ENCODE measurements at regions not wholly inside any gene's neighbourhood (a gene's known extent, or its start where the extent isn't known, plus 50 kb on each side); places are given as distances from the start of the nearest gene placed in this dataset.
"Not testable (repeated sequence)": the region's sequence is repeated elsewhere in the genome, so short reads cannot be mapped to it uniquely, and the experiment has no call there.

GRCh38 chr19:28544451-28545261 lies 668.3 kb downstream of the UQCRFS1 start:
- CTCF ChIA-PET, result interaction anchor here (0.7 kb wide), 1 partner anchor 169 kb away, joined by 3 read pairs; no protein-coding TSS in a partner anchor
- ATAC-seq, result no peak
- peaks cover 7% of the 10 kb centered on the region for H3K9me3 Mint-ChIP-seq (ENCODE audit: low read depth)
- H3K27ac Mint-ChIP-seq, result no peak overlapping the region
- no peaks in the 10 kb centered on the region for H3K4me1 Mint-ChIP-seq
- no peaks in the 10 kb centered on the region for H3K27me3 Mint-ChIP-seq
- no peak overlapping the region for H3K4me3 Mint-ChIP-seq
- DNase-seq, result no peak
- H3K36me3 Mint-ChIP-seq, result no peaks in the 10 kb centered on the region

- ATAC-seq (no peak), DNase-seq (no peak)
- Mint-ChIP-seq H3K4me1 (no peaks in the 10 kb centered on the region), H3K27me3 (no peaks in the 10 kb centered on the region), H3K4me3 (no peak overlapping the region), H3K36me3 (no peaks in the 10 kb centered on the region), H3K9me3 (ENCODE audit: low read depth) (peaks cover 7% of the 10 kb centered on the region), H3K27ac (no peak overlapping the region)
- CTCF ChIA-PET, result interaction anchor here (0.7 kb wide), 1 partner anchor 358 kb away, joined by 4 read pairs; no protein-coding TSS in a partner anchor
These were observed 669.6 kb downstream of the UQCRFS1 start for GRCh38 chr19:28543244-28543776.

- Mint-ChIP-seq H3K27ac (no peak overlapping the region), H3K9me3 (ENCODE audit: low read depth) (peaks cover 10% of the 10 kb centered on the region)
- CTCF ChIA-PET, result no interaction called here
These were observed 670.3 kb downstream of the UQCRFS1 start for GRCh38 chr19:28542394-28543243.

GRCh38 chr19:28541602-28542393 lies 671.2 kb downstream of the UQCRFS1 start:
- no peaks in the 10 kb centered on the region for H3K36me3 Mint-ChIP-seq
- no peak overlapping the region for H3K27ac Mint-ChIP-seq
- no peak overlapping the region for H3K4me3 Mint-ChIP-seq
- DNase-seq (no peak), ATAC-seq (no peak)
- H3K4me1 Mint-ChIP-seq, result no peaks in the 10 kb centered on the region
- H3K9me3 Mint-ChIP-seq (ENCODE audit: low read depth), result peaks cover 13% of the 10 kb centered on the region
- no peaks in the 10 kb centered on the region for H3K27me3 Mint-ChIP-seq
- CTCF ChIA-PET, result no interaction called here

More at GRCh38 chr19:28542394-28543243, 670.3 kb downstream of the UQCRFS1 start:
- H3K36me3 Mint-ChIP-seq, result no peaks in the 10 kb centered on the region
- no peak for ATAC-seq
- DNase-seq, result no peak
- H3K27me3 Mint-ChIP-seq, result no peaks in the 10 kb centered on the region
- no peaks in the 10 kb centered on the region for H3K4me1 Mint-ChIP-seq
- no peak overlapping the region for H3K4me3 Mint-ChIP-seq

- H3K4me1 Mint-ChIP-seq, result no peaks in the 10 kb centered on the region
- no peaks in the 10 kb centered on the region for H3K36me3 Mint-ChIP-seq
- H3K9me3 Mint-ChIP-seq (ENCODE audit: low read depth), result peaks cover 13% of the 10 kb centered on the region
- DNase-seq (no peak), ATAC-seq (no peak)
- no peaks in the 10 kb centered on the region for H3K27me3 Mint-ChIP-seq
- no peak overlapping the region for H3K4me3 Mint-ChIP-seq
- H3K27ac Mint-ChIP-seq, result no peak overlapping the region
- CTCF ChIA-PET, result no interaction called here
These were observed 671.9 kb downstream of the UQCRFS1 start for GRCh38 chr19:28541029-28541428.

GRCh38 chr19:28540385-28540784 lies 672.6 kb downstream of the UQCRFS1 start:
- H3K27me3 Mint-ChIP-seq, H3K4me1 Mint-ChIP-seq, CTCF ChIA-PET, H3K27ac Mint-ChIP-seq, ATAC-seq, H3K36me3 Mint-ChIP-seq, H3K4me3 Mint-ChIP-seq, DNase-seq: not testable (repeated sequence)
- peaks cover 13% of the 10 kb centered on the region for H3K9me3 Mint-ChIP-seq (ENCODE audit: low read depth)

GRCh38 chr19:28539759-28540158 lies 673.2 kb downstream of the UQCRFS1 start:
- H3K36me3 Mint-ChIP-seq, result no peaks in the 10 kb centered on the region
- H3K27ac Mint-ChIP-seq, result no peak overlapping the region
- DNase-seq (no peak), ATAC-seq (no peak)
- H3K4me3 Mint-ChIP-seq, result no peak overlapping the region
- H3K4me1 Mint-ChIP-seq, result no peaks in the 10 kb centered on the region
- H3K9me3 Mint-ChIP-seq (ENCODE audit: low read depth), result peaks cover 11% of the 10 kb centered on the region
- CTCF ChIA-PET, result no interaction called here
- no peaks in the 10 kb centered on the region for H3K27me3 Mint-ChIP-seq

- H3K27me3 Mint-ChIP-seq, ATAC-seq: not testable (repeated sequence)
- peaks cover 11% of the 10 kb centered on the region for H3K9me3 Mint-ChIP-seq (ENCODE audit: low read depth)
These were observed 674.4 kb downstream of the UQCRFS1 start for GRCh38 chr19:28538579-28538978.

GRCh38 chr19:28537896-28538295 lies 675.1 kb downstream of the UQCRFS1 start:
- CTCF ChIA-PET, result no interaction called here
- Mint-ChIP-seq H3K4me1 (no peaks in the 10 kb centered on the region), H3K27me3 (no peaks in the 10 kb centered on the region), H3K27ac (no peak overlapping the region), H3K9me3 (ENCODE audit: low read depth) (peaks cover 7% of the 10 kb centered on the region), H3K36me3 (no peaks in the 10 kb centered on the region), H3K4me3 (no peak overlapping the region)
- DNase-seq, result no peak
- no peak for ATAC-seq

More at GRCh38 chr19:28538579-28538978, 674.4 kb downstream of the UQCRFS1 start:
- H3K36me3 Mint-ChIP-seq, CTCF ChIA-PET, DNase-seq, H3K4me1 Mint-ChIP-seq, H3K4me3 Mint-ChIP-seq, H3K27ac Mint-ChIP-seq: not testable (repeated sequence)

- CTCF ChIA-PET, result no interaction called here
- DNase-seq (no peak), ATAC-seq (no peak)
- H3K27me3 Mint-ChIP-seq, result no peaks in the 10 kb centered on the region
- H3K27ac Mint-ChIP-seq, result no peak overlapping the region
- H3K36me3 Mint-ChIP-seq, result no peaks in the 10 kb centered on the region
- peaks cover 10% of the 10 kb centered on the region for H3K9me3 Mint-ChIP-seq (ENCODE audit: low read depth)
- H3K4me3 Mint-ChIP-seq, result no peak overlapping the region
- no peaks in the 10 kb centered on the region for H3K4me1 Mint-ChIP-seq
These were observed 675.9 kb downstream of the UQCRFS1 start for GRCh38 chr19:28537079-28537478.

- Mint-ChIP-seq H3K27me3 (no peaks in the 10 kb centered on the region), H3K27ac (no peak overlapping the region), H3K36me3 (no peaks in the 10 kb centered on the region), H3K4me1 (no peaks in the 10 kb centered on the region), H3K4me3 (no peak overlapping the region), H3K9me3 (ENCODE audit: low read depth) (peaks cover 13% of the 10 kb centered on the region)
- CTCF ChIA-PET, result no interaction called here
- no peak for DNase-seq
- ATAC-seq, result no peak
These were observed 677.6 kb downstream of the UQCRFS1 start for GRCh38 chr19:28535352-28535775.

- DNase-seq, result no peak
These were observed 678.1 kb downstream of the UQCRFS1 start for GRCh38 chr19:28534766-28535351.

More at GRCh38 chr19:28534766-28535351, 678.1 kb downstream of the UQCRFS1 start:
- H3K36me3 Mint-ChIP-seq, result no peaks in the 10 kb centered on the region
- no peaks in the 10 kb centered on the region for H3K4me1 Mint-ChIP-seq
- peaks cover 13% of the 10 kb centered on the region for H3K9me3 Mint-ChIP-seq (ENCODE audit: low read depth)
- H3K4me3 Mint-ChIP-seq, result no peak overlapping the region
- H3K27ac Mint-ChIP-seq, result no peak overlapping the region
- no peaks in the 10 kb centered on the region for H3K27me3 Mint-ChIP-seq
- no peak for ATAC-seq
- CTCF ChIA-PET, result no interaction called here
